IMR-90 (cell line): ENCODE measurements at regions not wholly inside any gene's neighbourhood (a gene's known extent, or its start where the extent isn't known, plus 50 kb on each side); places are given as distances from the start of the nearest gene placed in this dataset.

ENCODE experiments used
- ATAC-seq: fragments of 200-7000 bp; cut with Tn5 transposase; 2 replicates; pipeline ENCODE4 v1.9.1; 2020; ENCODE audit warnings: low read depth, mild to moderate bottlenecking, moderate library complexity
- BruUV-seq: library from RNA; stranded (reverse); fragments of 400-500 nt; replicated peaks from 2 replicates; lab custom pipeline; 2021; lab: Mats Ljungman, UMichigan
- CTCF ChIA-PET: fragments of 300-600 bp; formaldehyde crosslinking; extraction: SDS; loops from one replicate; lab custom pipeline; 2021; ENCODE audit warnings: antibody characterized with exemption; lab: Yijun Ruan, JAX
- POLR2A ChIA-PET: fragments of 300-600 bp; sonication (Branson Sonifier 250); formaldehyde crosslinking; loops from one replicate; lab custom pipeline; 2022; ENCODE audit warnings: antibody characterized with exemption; ENCODE audit not compliant: unreplicated experiment; lab: Charles Lee
- DNase-seq: peaks from one replicate; pipeline ENCODE4 v3.0.0; 2013
- H2AFZ ChIP-seq: replicated peaks from 2 replicates; pipeline ENCODE3; 2013; ENCODE audit warnings: low read length, mild to moderate bottlenecking; ENCODE audit not compliant: poor library complexity
- H2AK5ac ChIP-seq: 2 replicates; pipeline ENCODE4 v1.6.1; 2013; ENCODE audit warnings: low read depth, low read length, inconsistent platforms
- H2AK9ac ChIP-seq: replicated peaks from 2 replicates; pipeline ENCODE3; 2013; ENCODE audit warnings: mild to moderate bottlenecking, low read depth, low read length, moderate library complexity; ENCODE audit not compliant: poor library complexity
- H2BK120ac ChIP-seq: 2 replicates; pipeline ENCODE4 v1.6.1; 2013; ENCODE audit warnings: low read depth, low read length, inconsistent platforms
- H2BK15ac ChIP-seq: 3 replicates; pipeline ENCODE4 v1.6.1; 2013; ENCODE audit warnings: low read depth, low read length, inconsistent platforms
- H2BK20ac ChIP-seq: 2 replicates; pipeline ENCODE4 v1.6.1; 2013; ENCODE audit warnings: low read depth, mild to moderate bottlenecking, inconsistent platforms, low read length, moderate library complexity
- H2BK5ac ChIP-seq: 2 replicates; pipeline ENCODE4 v1.6.1; 2013; ENCODE audit warnings: mild to moderate bottlenecking, low read depth, low read length, inconsistent platforms; ENCODE audit not compliant: poor library complexity, severe bottlenecking
- H3K14ac ChIP-seq: replicated peaks from 2 replicates; pipeline ENCODE4 v1.6.1; 2013; ENCODE audit warnings: low read depth, low read length, inconsistent platforms
- H3K18ac ChIP-seq: 2 replicates; pipeline ENCODE4 v1.6.1; 2013; ENCODE audit warnings: low read depth, low read length, control low read depth
- H3K23ac ChIP-seq: 2 replicates; pipeline ENCODE4 v1.6.1; 2013; ENCODE audit warnings: low read depth, low read length, inconsistent platforms
- H3K27ac ChIP-seq: 2 replicates; pipeline ENCODE4 v1.5.1; 2013; ENCODE audit warnings: mild to moderate bottlenecking, control low read depth, low read length; ENCODE audit not compliant: insufficient read depth
- H3K27me3 ChIP-seq: 2 replicates; pipeline ENCODE4 v1.6.1; 2013; ENCODE audit warnings: low read length; ENCODE audit not compliant: control insufficient read depth, insufficient read depth
- H3K36me3 ChIP-seq: 2 replicates; pipeline ENCODE4 v1.6.1; 2013; ENCODE audit warnings: low read length, mixed read lengths; ENCODE audit not compliant: control insufficient read depth, insufficient read depth
- H3K4ac ChIP-seq: 2 replicates; pipeline ENCODE4 v1.6.1; 2013; ENCODE audit warnings: low read depth, low read length, inconsistent platforms
- H3K4me1 ChIP-seq: 2 replicates; pipeline ENCODE4 v1.6.1; 2013; ENCODE audit warnings: low read length, mixed read lengths; ENCODE audit not compliant: control insufficient read depth, insufficient read depth
- H3K4me2 ChIP-seq: 2 replicates; pipeline ENCODE4 v1.6.1; 2013; ENCODE audit warnings: low read depth, mild to moderate bottlenecking, control low read depth, low read length, moderate library complexity
- H3K4me3 ChIP-seq: 2 replicates; pipeline ENCODE4 v1.5.1; 2013; ENCODE audit warnings: low read depth, mild to moderate bottlenecking, control low read depth, low read length, moderate library complexity; ENCODE audit not compliant: insufficient read depth
- H3K56ac ChIP-seq: 2 replicates; pipeline ENCODE4 v1.6.1; 2013; ENCODE audit warnings: low read length, inconsistent platforms; ENCODE audit not compliant: insufficient read depth; ENCODE audit errors: extremely low read depth
- H3K79me1 ChIP-seq, 2 experiments: 2 replicates each; pipeline ENCODE4 v1.6.1; 2013; ENCODE audit warnings: low read length in 2 of 2, inconsistent platforms in 1 of 2, low read depth in 1 of 2
- H3K9ac ChIP-seq: 2 replicates; pipeline ENCODE4 v1.6.1; 2013; ENCODE audit warnings: low read depth, low read length, control low read depth
- H3K9me1 ChIP-seq: 2 replicates; pipeline ENCODE4 v1.6.1; 2013; ENCODE audit warnings: low read length, inconsistent platforms; ENCODE audit not compliant: insufficient read depth
- H3K9me3 ChIP-seq: 2 replicates; pipeline ENCODE4 v1.6.1; 2013; ENCODE audit warnings: low read length; ENCODE audit not compliant: control insufficient read depth, insufficient read depth
- H4K20me1 ChIP-seq: 2 replicates; pipeline ENCODE4 v1.6.1; 2013; ENCODE audit warnings: low read length, inconsistent platforms; ENCODE audit not compliant: insufficient read depth
- H4K5ac ChIP-seq: 2 replicates; pipeline ENCODE4 v1.6.1; 2013; ENCODE audit warnings: mild to moderate bottlenecking, low read depth, low read length, control low read depth
- H4K8ac ChIP-seq, 2 experiments: 2 replicates each; pipeline ENCODE4 v1.6.1; 2013; ENCODE audit warnings: low read depth in 2 of 2, low read length in 2 of 2, control low read depth in 1 of 2, inconsistent platforms in 1 of 2
- H4K91ac ChIP-seq: 2 replicates; pipeline ENCODE4 v1.6.1; 2013; ENCODE audit warnings: low read depth, low read length, inconsistent platforms; ENCODE audit not compliant: insufficient read depth
- BHLHE40 ChIP-seq: fragments of 150-350 bp; IDR thresholded peaks from 2 replicates; pipeline ENCODE4 v1.6.1; 2016; ENCODE audit warnings: mild to moderate bottlenecking, low read depth, low read length
- FOS ChIP-seq: fragments of 150-350 bp; IDR thresholded peaks from 2 replicates; pipeline ENCODE4 v1.6.1; 2016; ENCODE audit warnings: low read depth, low read length
- NFE2L2 ChIP-seq: fragments of 150-350 bp; IDR thresholded peaks from 2 replicates; pipeline ENCODE4 v1.6.1; 2016; ENCODE audit warnings: low read depth, mild to moderate bottlenecking, low read length
- RAD21 ChIP-seq: IDR thresholded peaks from 2 replicates; pipeline ENCODE4 v1.6.1; 2012; ENCODE audit warnings: low read length, improper control_type of control experiment
- WGBS, 2 experiments: methylation state at CpG; one replicate each; pipeline versions ENCODE4 v1.1.5 to v1.1.7; 2013; ENCODE audit warnings: missing lambda C conversion rate in 2 of 2; ENCODE audit not compliant: insufficient read length in 1 of 2; ENCODE audit errors: extremely low coverage in 2 of 2; 5-methylcytosine and 5-hydroxymethylcytosine counted together
- dilution Hi-C: fragments of 300-500 bp; cut with HindIII; formaldehyde crosslinking; loops from one replicate; pipeline ENCODE4 v1.14.3; 2018; ENCODE audit warnings: low sequenced_read_pairs; ENCODE audit not compliant: unreplicated experiment
- in situ Hi-C: fragments of 300-500 bp; cut with MboI; formaldehyde crosslinking; loops from 3 replicates; pipeline ENCODE4 v1.14.3; 2019; ENCODE audit warnings: low sequenced_read_pairs, inconsistent platforms, mixed read lengths
- intact Hi-C: fragments of 100-400 bp; cut with micrococcal nuclease; formaldehyde crosslinking; loops from 2 replicates; pipeline ENCODE4 v1.10.0; 2022

GRCh38 chr11:71130106-71130505 lies 122.3 kb downstream of the SHANK2 start:
- Histone ChIP-seq H4K91ac (no peak overlapping the region), H3K23ac (no peak overlapping the region), H3K9me1 (no peaks in the 10 kb centered on the region), H4K5ac (no peak overlapping the region), H3K9me3 (peaks cover 2% of the 10 kb centered on the region; the same call in 1 of the 2 replicates), H3K27ac (no peak overlapping the region), H3K4me3 (no peak overlapping the region), H3K14ac (no peak overlapping the region), H2AK5ac (no peak overlapping the region), H3K4me2 (no peak overlapping the region), H2BK20ac (no peak overlapping the region), H4K8ac (no peak overlapping the region), H4K20me1 (no peaks in the 10 kb centered on the region; the same call in 1 of the 2 replicates), H2AFZ (no peak overlapping the region), H3K79me1 (no peaks in the 10 kb centered on the region), H3K27me3 (no peaks in the 10 kb centered on the region), H2BK120ac (no peak overlapping the region), H3K4ac (no peak overlapping the region), H2AK9ac (no peak overlapping the region), H3K18ac (no peak overlapping the region), H2BK5ac (no peak overlapping the region), H3K9ac (no peak overlapping the region), H3K56ac (no peak overlapping the region), H3K36me3 (peaks cover 8% of the 10 kb centered on the region; the same call in 1 of the 2 replicates), H3K4me1 (no peaks in the 10 kb centered on the region), H2BK15ac (no peak overlapping the region)
- in situ Hi-C loops: no loop called here
- intact Hi-C loops: no loop called here
- TF ChIP-seq FOS (no peak), RAD21 (no peak), NFE2L2 (no peak), BHLHE40 (no peak)
- dilution Hi-C loops: no loop called here
- WGBS, 2 experiments: no CpG with 5 or more reads among the region's 8 CpGs
- ATAC-seq (no peak), DNase-seq (no peak)
- POLR2A ChIA-PET: no interaction called here
- CTCF ChIA-PET: no interaction called here
- BruUV-seq: no TSS peak
